PC-3 (cell line): ENCODE measurements at regions not wholly inside any gene's neighbourhood (a gene's known extent, or its start where the extent isn't known, plus 50 kb on each side); places are given as distances from the start of the nearest gene placed in this dataset.

Source experiments
- ATAC-seq: fragments of 200-7000 bp; cut with Tn5 transposase; 2 replicates; pipeline ENCODE4 v1.9.1; 2020; ENCODE audit warnings: mild to moderate bottlenecking, moderate library complexity
- BruUV-seq: library from RNA; stranded (reverse); fragments of 400-500 nt; replicated peaks from 2 replicates; lab custom pipeline; 2021; lab: Mats Ljungman, UMichigan
- CTCF ChIA-PET: fragments of 300-600 bp; sonication (Branson Sonifier 250); formaldehyde crosslinking; loops from one replicate; lab custom pipeline; 2022; ENCODE audit warnings: antibody characterized with exemption; lab: Charles Lee
- POLR2A ChIA-PET: fragments of 300-600 bp; sonication (Branson Sonifier 250); formaldehyde crosslinking; loops from one replicate; lab custom pipeline; 2022; ENCODE audit warnings: antibody characterized with exemption; ENCODE audit not compliant: unreplicated experiment; lab: Charles Lee
- DNase-seq: peaks from one replicate; pipeline ENCODE4 v3.0.0-alpha.2; 2015
- H2AFZ ChIP-seq: fragments of 300-600 bp; sonication (generic); 2 replicates; pipeline ENCODE4 v1.6.0; 2016; ENCODE audit warnings: antibody characterized with exemption, low read length
- H3F3A ChIP-seq: fragments of 300-600 bp; sonication (generic); one replicate; pipeline ENCODE4 v1.6.0; 2017; ENCODE audit warnings: antibody characterized with exemption, low read length, control low read depth, mild to moderate bottlenecking; ENCODE audit not compliant: unreplicated experiment
- H3K27ac ChIP-seq: fragments of 300-600 bp; sonication (generic); 2 replicates; pipeline ENCODE4 v1.5.1; 2016; ENCODE audit warnings: mild to moderate bottlenecking, low read length
- H3K27me3 ChIP-seq: fragments of 300-600 bp; sonication (generic); 2 replicates; pipeline ENCODE4 v1.6.1; 2016; ENCODE audit warnings: low read length, mixed read lengths
- H3K36me3 ChIP-seq: fragments of 300-600 bp; sonication (generic); 2 replicates; pipeline ENCODE4 v1.6.1; 2016; ENCODE audit warnings: low read depth, mixed run types, low read length, mixed read lengths
- H3K4me1 ChIP-seq: fragments of 300-600 bp; sonication (generic); 2 replicates; pipeline ENCODE4 v1.5.1; 2016; ENCODE audit warnings: low read length; ENCODE audit not compliant: insufficient read depth
- H3K4me2 ChIP-seq: fragments of 300-600 bp; sonication (generic); 2 replicates; pipeline ENCODE4 v1.6.0; 2016; ENCODE audit warnings: low read length
- H3K4me3 ChIP-seq: fragments of 300-600 bp; sonication (generic); 2 replicates; pipeline ENCODE4 v1.5.1; 2016; ENCODE audit warnings: mild to moderate bottlenecking, low read length, mixed read lengths
- H3K79me2 ChIP-seq: fragments of 300-600 bp; sonication (generic); 2 replicates; pipeline ENCODE4 v1.6.1; 2017; ENCODE audit warnings: low read length, mixed read lengths
- H3K9ac ChIP-seq: fragments of 300-600 bp; sonication (generic); 2 replicates; pipeline ENCODE4 v1.6.0; 2016; ENCODE audit warnings: mild to moderate bottlenecking, low read length
- H3K9me2 ChIP-seq: fragments of 300-600 bp; sonication (generic); replicated peaks from 2 replicates; pipeline ENCODE4 v1.6.1; 2016; ENCODE audit warnings: mixed run types, low read length, mixed read lengths
- H3K9me3 ChIP-seq: fragments of 300-600 bp; sonication (generic); 2 replicates; pipeline ENCODE4 v1.6.1; 2016; ENCODE audit warnings: low read length, mixed read lengths
- H4K20me1 ChIP-seq: fragments of 300-600 bp; sonication (generic); 2 replicates; pipeline ENCODE4 v1.6.1; 2016; ENCODE audit warnings: low read length, mixed read lengths
- EZH2 ChIP-seq: fragments of 300-600 bp; sonication (generic); IDR thresholded peaks from one replicate; pipeline ENCODE4 v1.6.1; 2017; ENCODE audit warnings: antibody characterized with exemption, mild to moderate bottlenecking, low read length; ENCODE audit not compliant: unreplicated experiment
- EZH2phosphoT487 ChIP-seq: fragments of 300-600 bp; sonication (generic); IDR thresholded peaks from 2 replicates; pipeline ENCODE4 v1.6.1; 2018; ENCODE audit warnings: mild to moderate bottlenecking, antibody characterized with exemption, low read length, borderline replicate concordance
- intact Hi-C: fragments of 100-400 bp; cut with micrococcal nuclease; formaldehyde crosslinking; loops from 2 replicates; pipeline ENCODE4 v1.9.0; 2023
- TF ChIP-seq, protein P1 (sequence below): fragments of 300-600 bp; sonication (generic); conservative IDR thresholded peaks from 2 replicates; pipeline ENCODE4 v1.5.1; 2017; ENCODE audit warnings: antibody characterized with exemption, low read depth, mild to moderate bottlenecking, low read length

DNA sequence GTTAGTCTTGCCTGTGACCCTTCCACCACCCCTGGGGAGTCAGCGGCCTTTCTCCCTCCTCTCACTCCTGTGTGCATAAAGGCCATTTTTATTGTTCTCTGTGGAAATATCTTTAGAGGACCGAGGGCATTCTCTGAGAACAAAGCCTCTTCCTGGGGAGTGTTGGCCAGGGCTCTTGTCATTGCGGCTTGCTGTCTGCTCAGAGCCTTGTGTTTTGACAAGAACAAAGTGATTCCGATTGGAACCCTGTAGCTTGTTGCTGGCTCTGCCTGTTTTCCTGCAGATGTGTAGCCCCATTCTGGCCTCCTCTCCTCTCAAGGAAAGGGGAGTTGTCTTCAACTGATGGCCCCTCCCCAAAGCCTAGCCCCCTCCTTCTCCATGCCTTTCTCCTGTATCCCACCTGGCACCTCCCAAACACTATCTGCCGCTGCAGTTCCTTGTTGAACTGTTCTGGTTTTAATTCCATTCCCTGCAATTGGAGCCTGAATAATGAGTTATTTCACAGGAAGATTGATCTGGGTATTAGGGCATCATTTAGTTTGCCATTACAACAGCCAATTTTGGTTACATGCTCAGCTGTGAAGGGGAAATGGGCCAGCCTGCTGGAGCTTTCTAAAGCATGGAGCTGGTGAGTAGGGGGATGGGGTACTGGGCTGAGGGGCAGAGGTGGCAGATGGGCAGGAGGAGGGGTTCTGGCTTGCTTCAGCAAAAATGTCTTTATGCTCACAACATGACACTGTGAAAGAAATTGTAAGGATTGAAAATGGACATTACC, 252.5 kb downstream of the LRFN2 start:
- H3K9ac ChIP-seq = no peak overlapping the region
- H3K36me3 ChIP-seq = no peaks in the 10 kb centered on the region
- no peaks in the 10 kb centered on the region for H3K27me3 ChIP-seq
- DNase-seq = no peak
- no TSS peak for BruUV-seq
- H3K4me3 ChIP-seq = no peak overlapping the region
- no peak overlapping the region for H2AFZ ChIP-seq
- ATAC-seq = no peak
- no peak overlapping the region for H3K4me2 ChIP-seq
- ChIA-PET CTCF (no interaction called here), POLR2A (no interaction called here)
- H4K20me1 ChIP-seq = no peaks in the 10 kb centered on the region
- H3K9me2 ChIP-seq = no peaks in the 10 kb centered on the region
- no peak overlapping the region for H3K27ac ChIP-seq
- no peaks in the 10 kb centered on the region for H3K79me2 ChIP-seq
- no peaks in the 10 kb centered on the region for H3F3A ChIP-seq
- intact Hi-C loops = no loop called here
- no peaks in the 10 kb centered on the region for H3K9me3 ChIP-seq
- no peaks in the 10 kb centered on the region for H3K4me1 ChIP-seq
- TF ChIP-seq EZH2 (no peak), EZH2phosphoT487 (no peak)
- TF ChIP-seq, protein P1, sequence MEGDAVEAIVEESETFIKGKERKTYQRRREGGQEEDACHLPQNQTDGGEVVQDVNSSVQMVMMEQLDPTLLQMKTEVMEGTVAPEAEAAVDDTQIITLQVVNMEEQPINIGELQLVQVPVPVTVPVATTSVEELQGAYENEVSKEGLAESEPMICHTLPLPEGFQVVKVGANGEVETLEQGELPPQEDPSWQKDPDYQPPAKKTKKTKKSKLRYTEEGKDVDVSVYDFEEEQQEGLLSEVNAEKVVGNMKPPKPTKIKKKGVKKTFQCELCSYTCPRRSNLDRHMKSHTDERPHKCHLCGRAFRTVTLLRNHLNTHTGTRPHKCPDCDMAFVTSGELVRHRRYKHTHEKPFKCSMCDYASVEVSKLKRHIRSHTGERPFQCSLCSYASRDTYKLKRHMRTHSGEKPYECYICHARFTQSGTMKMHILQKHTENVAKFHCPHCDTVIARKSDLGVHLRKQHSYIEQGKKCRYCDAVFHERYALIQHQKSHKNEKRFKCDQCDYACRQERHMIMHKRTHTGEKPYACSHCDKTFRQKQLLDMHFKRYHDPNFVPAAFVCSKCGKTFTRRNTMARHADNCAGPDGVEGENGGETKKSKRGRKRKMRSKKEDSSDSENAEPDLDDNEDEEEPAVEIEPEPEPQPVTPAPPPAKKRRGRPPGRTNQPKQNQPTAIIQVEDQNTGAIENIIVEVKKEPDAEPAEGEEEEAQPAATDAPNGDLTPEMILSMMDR = no peak

DNA sequence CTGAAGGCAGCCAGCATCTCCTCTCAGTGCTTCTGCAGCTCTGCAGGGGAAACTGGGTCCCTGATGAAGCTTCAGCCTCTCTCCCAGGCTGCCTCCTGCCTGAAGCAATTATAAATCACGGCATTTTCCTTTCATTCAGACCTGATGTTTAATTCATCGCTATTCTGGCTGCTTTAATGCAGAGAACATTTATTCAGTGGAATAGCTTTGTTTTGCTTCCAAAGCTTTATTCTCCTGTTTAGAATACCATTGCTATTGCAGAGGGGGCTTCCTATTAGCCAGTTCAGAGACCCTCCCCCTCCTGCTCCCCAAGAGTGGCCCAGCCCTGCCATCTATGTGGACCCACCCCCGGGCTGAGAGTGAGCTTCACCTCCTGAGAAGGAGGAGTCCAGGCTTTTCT, 255.6 kb downstream of the LRFN2 start:
- no peak overlapping the region for H3K4me2 ChIP-seq
- ChIA-PET CTCF (no interaction called here), POLR2A (no interaction called here)
- intact Hi-C loops = no loop called here
- no peak overlapping the region for H2AFZ ChIP-seq
- no peaks in the 10 kb centered on the region for H3K36me3 ChIP-seq
- no peaks in the 10 kb centered on the region for H3K9me3 ChIP-seq
- H4K20me1 ChIP-seq = no peaks in the 10 kb centered on the region
- H3K4me3 ChIP-seq = no peak overlapping the region
- DNase-seq (no peak), ATAC-seq (no peak)
- no peaks in the 10 kb centered on the region for H3K79me2 ChIP-seq
- no peak overlapping the region for H3K9ac ChIP-seq
- no peaks in the 10 kb centered on the region for H3K4me1 ChIP-seq
- no peak overlapping the region for H3K27ac ChIP-seq
- H3K27me3 ChIP-seq = no peaks in the 10 kb centered on the region
- no peaks in the 10 kb centered on the region for H3K9me2 ChIP-seq
- TF ChIP-seq EZH2phosphoT487 = no peak
- TF ChIP-seq, protein P1 = no peak
- no peak for TF ChIP-seq EZH2
- H3F3A ChIP-seq = no peaks in the 10 kb centered on the region
- BruUV-seq = no TSS peak

DNA sequence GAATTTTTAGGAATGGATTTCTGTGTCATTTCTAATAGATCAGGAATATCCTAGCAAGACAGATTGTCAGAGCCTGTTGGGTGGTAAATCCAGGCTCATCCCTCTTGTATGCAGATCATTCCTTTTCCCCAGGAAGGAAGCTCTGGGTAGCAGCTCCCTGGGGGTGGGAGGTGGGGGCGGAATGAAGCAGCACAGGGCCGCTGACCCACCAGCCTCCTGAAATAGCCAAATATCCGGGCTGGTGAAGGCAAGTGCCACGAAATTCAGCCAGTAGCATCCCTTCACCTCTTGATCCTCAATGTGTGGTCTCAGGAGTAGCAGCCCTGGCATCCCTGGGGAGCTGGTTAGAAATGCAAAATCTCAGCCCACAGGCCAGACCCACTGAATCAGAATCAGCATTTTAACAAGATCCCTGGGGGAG, 256.9 kb downstream of the LRFN2 start:
- BruUV-seq = no TSS peak
- H3K4me3 ChIP-seq = no peak overlapping the region
- TF ChIP-seq EZH2phosphoT487 (no peak), EZH2 (no peak)
- TF ChIP-seq, protein P1 = no peak
- H3K4me1 ChIP-seq = no peaks in the 10 kb centered on the region
- H3K27me3 ChIP-seq = no peaks in the 10 kb centered on the region
- H3F3A ChIP-seq = no peaks in the 10 kb centered on the region
- no peak overlapping the region for H3K9ac ChIP-seq
- no peak overlapping the region for H3K4me2 ChIP-seq
- H3K36me3 ChIP-seq = no peaks in the 10 kb centered on the region
- H3K9me2 ChIP-seq = no peaks in the 10 kb centered on the region
- DNase-seq (no peak), ATAC-seq (no peak)
- intact Hi-C loops = no loop called here
- H4K20me1 ChIP-seq = no peaks in the 10 kb centered on the region
- no peak overlapping the region for H2AFZ ChIP-seq
- ChIA-PET POLR2A (interaction anchor here (0.5 kb wide), 1 partner anchor 1261 kb away, joined by 6 read pairs; no protein-coding TSS in a partner anchor), CTCF (no interaction called here)
- no peaks in the 10 kb centered on the region for H3K9me3 ChIP-seq
- H3K27ac ChIP-seq = no peak overlapping the region
- H3K79me2 ChIP-seq = no peaks in the 10 kb centered on the region
